ENCODE measurements at regions not wholly inside any gene's neighbourhood (a gene's known extent, or its start where the extent isn't known, plus 50 kb on each side); places are given as distances from the start of the nearest gene placed in this dataset.
A peak's percentile ranks its signal among the peaks of the same experiment; 100 is the strongest.

- H3K4me1 Mint-ChIP-seq: no peaks in the 10 kb centered on the region
- no peaks in the 10 kb centered on the region for H3K36me3 Mint-ChIP-seq
- no peaks in the 10 kb centered on the region for H3K27me3 ChIP-seq (ENCODE audit: control insufficient read depth in 2 of 2, insufficient read depth in 2 of 2, low read length in 2 of 2)
- no peak overlapping the region for H3K4me3 ChIP-seq (ENCODE audit: low read length)
- H3K4me3 Mint-ChIP-seq: no peak overlapping the region
- H3K27ac ChIP-seq (ENCODE audit: low read depth, low read length): no peak overlapping the region
- H3K27ac Mint-ChIP-seq: no peak overlapping the region
- no peaks in the 10 kb centered on the region for H3K27me3 Mint-ChIP-seq
- no peaks in the 10 kb centered on the region for H3K36me3 ChIP-seq (ENCODE audit: control insufficient read depth in 2 of 3, insufficient read depth in 3 of 3, low read length in 3 of 3)
- no peaks in the 10 kb centered on the region for H3K9me3 ChIP-seq (ENCODE audit: control insufficient read depth in 2 of 3, low read length in 3 of 3)
- ChIA-PET CTCF (no interaction called here), POLR2A (no interaction called here)
- intact Hi-C loops (cut with micrococcal nuclease): no loop called here
- no peak for DNase-seq
- peak; percentile 14 for ATAC-seq
- H3K4me1 ChIP-seq (ENCODE audit: control insufficient read depth in 2 of 2, insufficient read depth in 2 of 2, low read length in 2 of 2): no peaks in the 10 kb centered on the region
- peaks cover 0 to 39% (median 8%) of the 10 kb centered on the region in 11 donors for H3K9me3 Mint-ChIP-seq
Observed at GRCh38 chr3:164522073-164522763, 556.1 kb downstream of the SI start.

DNA sequence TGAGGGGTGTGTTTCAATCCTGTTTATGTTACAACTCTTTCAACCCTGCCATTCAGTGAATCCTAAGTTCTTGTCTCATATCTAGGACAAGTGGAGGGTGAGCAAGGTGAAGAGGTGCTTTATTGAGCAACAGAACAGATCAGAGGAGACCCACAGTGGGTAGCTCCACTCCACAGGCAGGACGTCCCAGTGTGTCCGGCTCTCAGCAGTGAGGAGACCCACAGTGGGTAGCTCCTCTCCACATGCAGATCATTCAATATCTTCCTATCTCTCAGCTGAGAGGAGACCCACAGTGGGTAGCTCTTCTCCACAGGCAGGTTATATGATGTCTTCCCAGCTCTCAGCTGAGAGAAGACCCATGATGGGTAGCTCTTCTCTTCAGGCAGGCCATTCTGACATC, 556.7 kb downstream of the SI start:
- intact Hi-C loops (cut with micrococcal nuclease): no loop called here
- H3K36me3 Mint-ChIP-seq: no peaks in the 10 kb centered on the region
- Histone ChIP-seq H3K36me3 (ENCODE audit: control insufficient read depth in 2 of 3, insufficient read depth in 3 of 3, low read length in 3 of 3) (no peaks in the 10 kb centered on the region), H3K4me1 (ENCODE audit: control insufficient read depth in 2 of 2, insufficient read depth in 2 of 2, low read length in 2 of 2) (no peaks in the 10 kb centered on the region), H3K27ac (ENCODE audit: low read depth, low read length) (no peak overlapping the region), H3K4me3 (ENCODE audit: low read length) (no peak overlapping the region), H3K27me3 (ENCODE audit: control insufficient read depth in 2 of 2, insufficient read depth in 2 of 2, low read length in 2 of 2) (no peaks in the 10 kb centered on the region), H3K9me3 (ENCODE audit: control insufficient read depth in 2 of 3, low read length in 3 of 3) (no peaks in the 10 kb centered on the region)
- ChIA-PET CTCF (no interaction called here), POLR2A (no interaction called here)
- no peak overlapping the region for H3K27ac Mint-ChIP-seq
- H3K9me3 Mint-ChIP-seq: peaks cover under 1 to 40% (median 8%) of the 10 kb centered on the region in 11 donors
- no peaks in the 10 kb centered on the region for H3K4me1 Mint-ChIP-seq
- H3K27me3 Mint-ChIP-seq: no peaks in the 10 kb centered on the region
- DNase-seq: no peak
- H3K4me3 Mint-ChIP-seq: no peak overlapping the region
- ATAC-seq: no peak

GRCh38 chr3:164521139-164521538, 557.2 kb downstream of the SI start:
- no peaks in the 10 kb centered on the region for H3K4me1 Mint-ChIP-seq
- H3K9me3 ChIP-seq (ENCODE audit: control insufficient read depth in 2 of 3, low read length in 3 of 3): no peaks in the 10 kb centered on the region
- no peaks in the 10 kb centered on the region for H3K27me3 Mint-ChIP-seq
- CTCF ChIA-PET: no interaction called here
- no peaks in the 10 kb centered on the region for H3K36me3 ChIP-seq (ENCODE audit: control insufficient read depth in 2 of 3, insufficient read depth in 3 of 3, low read length in 3 of 3)
- H3K27ac Mint-ChIP-seq: no peak overlapping the region
- H3K9me3 Mint-ChIP-seq: peaks cover 4 to 40% (median 8%) of the 10 kb centered on the region in 11 donors
- H3K4me1 ChIP-seq (ENCODE audit: control insufficient read depth in 2 of 2, insufficient read depth in 2 of 2, low read length in 2 of 2): no peaks in the 10 kb centered on the region
- POLR2A ChIA-PET: no interaction called here
- no peaks in the 10 kb centered on the region for H3K36me3 Mint-ChIP-seq
- DNase-seq (no peak), ATAC-seq (no peak)
- intact Hi-C loops (cut with micrococcal nuclease): no loop called here
- H3K27me3 ChIP-seq (ENCODE audit: control insufficient read depth in 2 of 2, insufficient read depth in 2 of 2, low read length in 2 of 2): no peaks in the 10 kb centered on the region
- H3K4me3 ChIP-seq (ENCODE audit: low read length): no peak overlapping the region
- no peak overlapping the region for H3K4me3 Mint-ChIP-seq
- H3K27ac ChIP-seq (ENCODE audit: low read depth, low read length): no peak overlapping the region

GRCh38 chr3:164515256-164515655, 563.0 kb downstream of the SI start:
- Mint-ChIP-seq H3K27ac (no peak overlapping the region), H3K9me3 (peaks cover under 1 to 24% (median 8%) of the 10 kb centered on the region in 11 donors), H3K36me3 (no peaks in the 10 kb centered on the region), H3K4me1 (no peaks in the 10 kb centered on the region), H3K27me3 (no peaks in the 10 kb centered on the region), H3K4me3 (no peak overlapping the region)
- H3K9me3 ChIP-seq (ENCODE audit: control insufficient read depth in 2 of 3, low read length in 3 of 3): peaks cover 0 to 7% (median 0%) of the 10 kb centered on the region in 3 experiments
- POLR2A ChIA-PET: no interaction called here
- no peak for DNase-seq
- H3K4me1 ChIP-seq (ENCODE audit: control insufficient read depth in 2 of 2, insufficient read depth in 2 of 2, low read length in 2 of 2): no peaks in the 10 kb centered on the region
- H3K27me3 ChIP-seq (ENCODE audit: control insufficient read depth in 2 of 2, insufficient read depth in 2 of 2, low read length in 2 of 2): no peaks in the 10 kb centered on the region
- no peak overlapping the region for H3K27ac ChIP-seq (ENCODE audit: low read depth, low read length)
- intact Hi-C loops (cut with micrococcal nuclease): no loop called here
- CTCF ChIA-PET: no interaction called here
- no peak overlapping the region for H3K4me3 ChIP-seq (ENCODE audit: low read length)
- ATAC-seq: no peak
- no peaks in the 10 kb centered on the region for H3K36me3 ChIP-seq (ENCODE audit: control insufficient read depth in 2 of 3, insufficient read depth in 3 of 3, low read length in 3 of 3)

DNA sequence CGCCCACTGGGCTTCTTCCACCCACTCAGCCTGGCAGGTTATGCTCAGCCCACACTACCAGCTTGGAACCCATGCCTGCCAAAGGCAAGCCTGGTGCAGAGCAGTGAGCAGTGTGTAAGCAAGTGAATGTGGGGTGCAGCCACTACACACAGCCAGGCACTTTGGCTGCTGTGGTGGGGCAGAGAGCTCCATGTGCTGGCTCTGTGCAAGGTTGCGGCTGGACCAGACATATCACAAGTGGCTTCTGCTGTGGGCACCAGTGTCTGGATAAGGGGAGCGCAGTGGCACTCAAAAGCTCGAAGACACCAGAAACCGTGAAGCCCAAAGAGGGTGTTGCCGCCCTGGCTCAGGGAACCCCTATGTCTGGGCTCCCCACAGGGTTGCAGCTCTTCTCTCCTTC, 563.7 kb downstream of the SI start:
- H3K4me3 ChIP-seq (ENCODE audit: low read length): no peak overlapping the region
- POLR2A ChIA-PET: no interaction called here
- no peak overlapping the region for H3K27ac ChIP-seq (ENCODE audit: low read depth, low read length)
- no peaks in the 10 kb centered on the region for H3K27me3 ChIP-seq (ENCODE audit: control insufficient read depth in 2 of 2, insufficient read depth in 2 of 2, low read length in 2 of 2)
- H3K27me3 Mint-ChIP-seq: no peaks in the 10 kb centered on the region
- DNase-seq (no peak), ATAC-seq (no peak)
- peaks cover 0 to 7% (median 0%) of the 10 kb centered on the region in 3 experiments for H3K9me3 ChIP-seq (ENCODE audit: control insufficient read depth in 2 of 3, low read length in 3 of 3)
- H3K4me1 Mint-ChIP-seq: no peaks in the 10 kb centered on the region
- no peak overlapping the region for H3K4me3 Mint-ChIP-seq
- H3K27ac Mint-ChIP-seq: no peak overlapping the region
- H3K4me1 ChIP-seq (ENCODE audit: control insufficient read depth in 2 of 2, insufficient read depth in 2 of 2, low read length in 2 of 2): no peaks in the 10 kb centered on the region
- intact Hi-C loops (cut with micrococcal nuclease): no loop called here
- CTCF ChIA-PET: no interaction called here
- H3K36me3 Mint-ChIP-seq: no peaks in the 10 kb centered on the region
- H3K9me3 Mint-ChIP-seq: peaks cover 0 to 24% (median 7%) of the 10 kb centered on the region in 11 donors
- no peaks in the 10 kb centered on the region for H3K36me3 ChIP-seq (ENCODE audit: control insufficient read depth in 2 of 3, insufficient read depth in 3 of 3, low read length in 3 of 3)

DNA sequence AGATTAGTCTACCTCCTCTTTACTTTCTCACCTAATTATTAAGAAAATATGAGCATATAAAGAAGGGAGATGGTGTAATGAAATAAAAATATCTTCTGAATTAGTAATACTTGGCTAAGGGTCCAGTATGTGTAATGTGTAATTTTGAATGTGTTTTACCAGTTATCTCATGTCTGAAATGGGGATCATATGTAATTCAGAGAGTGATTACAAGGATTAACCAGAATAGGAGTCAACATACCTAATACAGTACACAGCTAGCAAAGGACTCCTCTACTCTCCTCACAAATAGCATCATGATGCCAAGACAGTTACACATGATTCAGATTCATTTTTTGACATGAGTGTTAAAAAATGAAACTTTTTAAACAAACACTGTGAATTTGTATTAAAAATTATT, 570.4 kb downstream of the SI start:
- intact Hi-C loops (cut with micrococcal nuclease): loop anchor here in 1 of 2 donors (1.0 kb wide), 1 partner anchor 34 kb away; no protein-coding TSS in a partner anchor
- Mint-ChIP-seq H3K27ac (no peak overlapping the region), H3K4me1 (no peaks in the 10 kb centered on the region), H3K4me3 (no peak overlapping the region), H3K9me3 (peaks cover 0 to 22% (median 7%) of the 10 kb centered on the region in 11 donors), H3K27me3 (no peaks in the 10 kb centered on the region), H3K36me3 (no peaks in the 10 kb centered on the region)
- Histone ChIP-seq H3K9me3 (ENCODE audit: control insufficient read depth in 2 of 3, low read length in 3 of 3) (no peaks in the 10 kb centered on the region), H3K4me1 (ENCODE audit: control insufficient read depth in 2 of 2, insufficient read depth in 2 of 2, low read length in 2 of 2) (no peaks in the 10 kb centered on the region), H3K27ac (ENCODE audit: low read depth, low read length) (no peak overlapping the region), H3K27me3 (ENCODE audit: control insufficient read depth in 2 of 2, insufficient read depth in 2 of 2, low read length in 2 of 2) (no peaks in the 10 kb centered on the region), H3K36me3 (ENCODE audit: control insufficient read depth in 2 of 3, insufficient read depth in 3 of 3, low read length in 3 of 3) (no peaks in the 10 kb centered on the region), H3K4me3 (ENCODE audit: low read length) (no peak overlapping the region)
- DNase-seq (no peak), ATAC-seq (no peak)
- CTCF ChIA-PET: no interaction called here
- POLR2A ChIA-PET: no interaction called here

DNA sequence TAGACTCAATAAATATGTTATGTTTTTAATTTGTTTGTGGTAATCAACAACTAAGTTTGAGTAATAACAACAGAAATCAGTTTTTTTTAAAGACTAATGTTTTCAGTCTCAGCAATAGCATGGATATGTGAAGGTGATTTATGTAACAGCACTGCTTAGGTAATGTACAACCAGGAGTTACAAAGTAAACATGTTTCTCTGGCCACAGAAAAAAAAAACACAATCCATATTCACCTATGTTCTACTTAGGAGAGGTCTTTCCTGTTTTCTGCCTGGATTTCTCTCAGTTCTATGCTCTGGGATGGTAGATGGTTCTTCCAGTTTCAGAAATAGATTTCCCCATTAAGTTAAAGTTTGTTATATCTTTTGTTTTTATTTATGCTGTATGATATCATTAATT, 579.4 kb downstream of the SI start:
- Mint-ChIP-seq H3K4me1 (no peaks in the 10 kb centered on the region), H3K4me3 (no peak overlapping the region), H3K9me3 (peaks cover 0 to 13% (median 6%) of the 10 kb centered on the region in 11 donors), H3K27me3 (no peaks in the 10 kb centered on the region), H3K36me3 (no peaks in the 10 kb centered on the region), H3K27ac (no peak overlapping the region)
- ATAC-seq (no peak), DNase-seq (no peak)
- POLR2A ChIA-PET: no interaction called here
- no peak overlapping the region for H3K4me3 ChIP-seq (ENCODE audit: low read length)
- intact Hi-C loops (cut with micrococcal nuclease): no loop called here
- no peak overlapping the region for H3K27ac ChIP-seq (ENCODE audit: low read depth, low read length)
- no peaks in the 10 kb centered on the region for H3K9me3 ChIP-seq (ENCODE audit: control insufficient read depth in 2 of 3, low read length in 3 of 3)
- no peaks in the 10 kb centered on the region for H3K4me1 ChIP-seq (ENCODE audit: control insufficient read depth in 2 of 2, insufficient read depth in 2 of 2, low read length in 2 of 2)
- CTCF ChIA-PET: no interaction called here
- no peaks in the 10 kb centered on the region for H3K36me3 ChIP-seq (ENCODE audit: control insufficient read depth in 2 of 3, insufficient read depth in 3 of 3, low read length in 3 of 3)
- H3K27me3 ChIP-seq (ENCODE audit: control insufficient read depth in 2 of 2, insufficient read depth in 2 of 2, low read length in 2 of 2): no peaks in the 10 kb centered on the region

All from naive thymus-derived CD4-positive, alpha-beta T cell (primary cell).